Gastroesophageal sphincter (tissue), 4 donors: ENCODE measurements at regions not wholly inside any gene's neighbourhood (a gene's known extent, or its start where the extent isn't known, plus 50 kb on each side); places are given as distances from the start of the nearest gene placed in this dataset.

Experiments
- ATAC-seq: fragments of 150-250 bp; one replicate; pipeline ENCODE4 v1.9.1; 2016; ENCODE audit warnings: mild to moderate bottlenecking, moderate library complexity
- H3K27ac ChIP-seq, 4 donors: fragments of 200-600 bp; sonication (generic) in 3 of 4; 1 replicate in 3 of 4; 2 replicates in 1 of 4; pipeline ENCODE4 v1.5.1; 2016 to 2019
- H3K27me3 ChIP-seq: fragments of 200-600 bp; sonication (generic); one replicate; pipeline ENCODE4 v1.5.1; 2019
- H3K36me3 ChIP-seq, 2 donors: fragments of 200-600 bp; sonication (generic); one replicate each; pipeline ENCODE4 v1.5.1; 2019; ENCODE audit warnings: control low read depth in 1 of 2
- H3K4me1 ChIP-seq, 3 donors: fragments of 200-600 bp; sonication (generic); 1 replicate in 2 of 3; 2 replicates in 1 of 3; pipeline ENCODE4 v1.5.1; 2016 to 2019; ENCODE audit warnings: control low read depth in 2 of 3
- H3K4me3 ChIP-seq, 2 donors: fragments of 200-600 bp; sonication (generic); one replicate each; pipeline ENCODE4 v1.5.1; 2019; ENCODE audit warnings: mild to moderate bottlenecking in 1 of 2, moderate library complexity in 1 of 2
- H3K9me3 ChIP-seq, 3 donors: fragments of 200-600 bp; sonication (generic); one replicate each; pipeline ENCODE4 v1.5.1; 2017 to 2019; ENCODE audit warnings: control low read depth in 2 of 3
- EP300 ChIP-seq: sonication (generic); formaldehyde crosslinking; IDR thresholded peaks from one replicate; pipeline ENCODE4 v1.6.1; 2017; ENCODE audit warnings: antibody characterized with exemption, mild to moderate bottlenecking
- POLR2A ChIP-seq, 2 donors: fragments of 450-650 bp; IDR thresholded peaks; one replicate each; pipeline ENCODE4 v1.6.1; 2017; ENCODE audit warnings: antibody characterized with exemption in 2 of 2, mild to moderate bottlenecking in 2 of 2, moderate library complexity in 1 of 2
- POLR2AphosphoS5 ChIP-seq: sonication (generic); formaldehyde crosslinking; IDR thresholded peaks from one replicate; pipeline ENCODE4 v1.6.1; 2017; ENCODE audit warnings: antibody characterized with exemption
- WGBS, 2 donors: methylation state at CpG; one replicate each; pipeline ENCODE4 v1.1.5; 2018; ENCODE audit warnings: low coverage in 1 of 2; 5-methylcytosine and 5-hydroxymethylcytosine counted together
- TF ChIP-seq, protein P1 (sequence below), 4 experiments: fragments of 200-600 bp in 2 of 4; fragments of 450-650 bp in 2 of 4; sonication (generic) in 1 of 4; IDR thresholded peaks; one replicate each; pipeline ENCODE4 v1.5.1; 2017 to 2019; ENCODE audit warnings: antibody characterized with exemption in 4 of 4, mild to moderate bottlenecking in 2 of 4, moderate library complexity in 2 of 4

GRCh38 chr1:166340709-166341108 lies 173.9 kb upstream of the FAM78B start:
- Histone ChIP-seq H3K36me3 (no peaks in the 10 kb centered on the region), H3K27ac (no peak overlapping the region), H3K27me3 (no peaks in the 10 kb centered on the region), H3K9me3 (no peaks in the 10 kb centered on the region), H3K4me3 (no peak overlapping the region), H3K4me1 (no peaks in the 10 kb centered on the region)
- TF ChIP-seq EP300 = no peak
- no peak for TF ChIP-seq POLR2A (IDR thresholded peaks at IDR 0.05)
- TF ChIP-seq, protein P1, sequence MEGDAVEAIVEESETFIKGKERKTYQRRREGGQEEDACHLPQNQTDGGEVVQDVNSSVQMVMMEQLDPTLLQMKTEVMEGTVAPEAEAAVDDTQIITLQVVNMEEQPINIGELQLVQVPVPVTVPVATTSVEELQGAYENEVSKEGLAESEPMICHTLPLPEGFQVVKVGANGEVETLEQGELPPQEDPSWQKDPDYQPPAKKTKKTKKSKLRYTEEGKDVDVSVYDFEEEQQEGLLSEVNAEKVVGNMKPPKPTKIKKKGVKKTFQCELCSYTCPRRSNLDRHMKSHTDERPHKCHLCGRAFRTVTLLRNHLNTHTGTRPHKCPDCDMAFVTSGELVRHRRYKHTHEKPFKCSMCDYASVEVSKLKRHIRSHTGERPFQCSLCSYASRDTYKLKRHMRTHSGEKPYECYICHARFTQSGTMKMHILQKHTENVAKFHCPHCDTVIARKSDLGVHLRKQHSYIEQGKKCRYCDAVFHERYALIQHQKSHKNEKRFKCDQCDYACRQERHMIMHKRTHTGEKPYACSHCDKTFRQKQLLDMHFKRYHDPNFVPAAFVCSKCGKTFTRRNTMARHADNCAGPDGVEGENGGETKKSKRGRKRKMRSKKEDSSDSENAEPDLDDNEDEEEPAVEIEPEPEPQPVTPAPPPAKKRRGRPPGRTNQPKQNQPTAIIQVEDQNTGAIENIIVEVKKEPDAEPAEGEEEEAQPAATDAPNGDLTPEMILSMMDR (IDR thresholded peaks at IDR 0.05) = no peak
- TF ChIP-seq POLR2AphosphoS5 = no peak
- no peak for ATAC-seq

- Histone ChIP-seq H3K27me3 (no peaks in the 10 kb centered on the region), H3K27ac (no peak overlapping the region), H3K36me3 (no peaks in the 10 kb centered on the region), H3K4me3 (no peak overlapping the region), H3K4me1 (no peaks in the 10 kb centered on the region), H3K9me3 (peaks cover 0 to 11% (median 0%) of the 10 kb centered on the region in 3 donors)
- WGBS, 2 donors = 97 to 98% methylated on average over 5 to 7 of the region's 22 CpGs
- no peak for ATAC-seq
- TF ChIP-seq, protein P1 (IDR thresholded peaks at IDR 0.05) = no peak
- TF ChIP-seq POLR2A (IDR thresholded peaks at IDR 0.05) = no peak
- TF ChIP-seq POLR2AphosphoS5 = no peak
- no peak for TF ChIP-seq EP300
Measured at GRCh38 chr1:166343276-166343675, 176.5 kb upstream of the FAM78B start.

- TF ChIP-seq POLR2A (IDR thresholded peaks at IDR 0.05) (no peak), POLR2AphosphoS5 (no peak), EP300 (no peak)
- TF ChIP-seq, protein P1 (IDR thresholded peaks at IDR 0.05) = no peak
- peaks cover 0 to 11% (median 0%) of the 10 kb centered on the region in 3 donors for H3K9me3 ChIP-seq
- no peaks in the 10 kb centered on the region for H3K36me3 ChIP-seq
- no peak overlapping the region for H3K27ac ChIP-seq
- H3K4me3 ChIP-seq = no peak overlapping the region
- WGBS, 2 donors = 0 to 47% methylated on average over 1 to 4 of the region's 5 CpGs
- H3K27me3 ChIP-seq = no peaks in the 10 kb centered on the region
- ATAC-seq = no peak
- H3K4me1 ChIP-seq = no peaks in the 10 kb centered on the region
Measured at GRCh38 chr1:166350490-166350889, 183.7 kb upstream of the FAM78B start.

- Histone ChIP-seq H3K27ac (no peak overlapping the region), H3K4me3 (no peak overlapping the region), H3K36me3 (no peaks in the 10 kb centered on the region), H3K27me3 (no peaks in the 10 kb centered on the region), H3K9me3 (peaks cover 0 to 11% (median 0%) of the 10 kb centered on the region in 3 donors), H3K4me1 (no peaks in the 10 kb centered on the region)
- TF ChIP-seq POLR2A (IDR thresholded peaks at IDR 0.05) (no peak), EP300 (no peak), POLR2AphosphoS5 (no peak)
- TF ChIP-seq, protein P1 (IDR thresholded peaks at IDR 0.05) = no peak
- WGBS, 2 donors = 56 to 62% methylated on average over 1 of the region's 1 CpG
- ATAC-seq = no peak
Measured at GRCh38 chr1:166351676-166352075, 184.9 kb upstream of the FAM78B start.

GRCh38 chr1:166353213-166353612 lies 186.4 kb upstream of the FAM78B start:
- Histone ChIP-seq H3K9me3 (no peaks in the 10 kb centered on the region), H3K27ac (no peak overlapping the region), H3K4me1 (no peaks in the 10 kb centered on the region), H3K36me3 (no peaks in the 10 kb centered on the region), H3K4me3 (no peak overlapping the region), H3K27me3 (no peaks in the 10 kb centered on the region)
- no peak for ATAC-seq
- no peak for TF ChIP-seq EP300
- TF ChIP-seq, protein P1 (IDR thresholded peaks at IDR 0.05) = no peak
- 81 to 84% methylated on average over 2 to 3 of the region's 3 CpGs for whole genome bisulfite sequencing, 2 donors
